NCI-H2227 (cell line): ENCODE measurements at regions not wholly inside any gene's neighbourhood (a gene's known extent, or its start where the extent isn't known, plus 50 kb on each side); places are given as distances from the start of the nearest gene placed in this dataset.
A peak's percentile ranks its signal among the peaks of the same experiment; 100 is the strongest.

Experiments used
- DNase-seq: peaks from one replicate; lab custom pipeline; 2025; ENCODE audit not compliant: unreplicated experiment; lab: John Stamatoyannopoulos, UW

GRCh38 chr18:23077493-23078256 lies 57.6 kb upstream of the CABLES1 start:
- no peak for DNase-seq

- peak; percentile 78 for DNase-seq
Observed at GRCh38 chr18:23085066-23085465, 50.2 kb upstream of the CABLES1 start.
